Body of pancreas (tissue), 4 donors: ENCODE measurements at regions not wholly inside any gene's neighbourhood (a gene's known extent, or its start where the extent isn't known, plus 50 kb on each side); places are given as distances from the start of the nearest gene placed in this dataset.

ENCODE experiments used
- CTCF ChIP-seq, 7 experiments: fragments of 450-650 bp in 4 of 7; fragments of 200-600 bp in 3 of 7; sonication (generic) in 3 of 7; IDR thresholded peaks; one replicate each; pipeline ENCODE4 v1.5.1; 2016 to 2019; ENCODE audit warnings: antibody characterized with exemption in 7 of 7
- POLR2A ChIP-seq, 3 donors: fragments of 450-650 bp; IDR thresholded peaks; one replicate each; pipeline ENCODE4 v1.6.1; 2016; ENCODE audit warnings: antibody characterized with exemption in 3 of 3, mild to moderate bottlenecking in 2 of 3

GRCh38 chr3:168473334-168473890, 377.7 kb upstream of the GOLIM4 start:
- TF ChIP-seq CTCF (IDR thresholded peaks at IDR 0.05) (no peak), POLR2A (IDR thresholded peaks at IDR 0.05) (no peak)
